ENCODE measurements at regions not wholly inside any gene's neighbourhood (a gene's known extent, or its start where the extent isn't known, plus 50 kb on each side); places are given as distances from the start of the nearest gene placed in this dataset.

- TF ChIP-seq CTCF (IDR thresholded peaks at IDR 0.05; ENCODE audit: insufficient read depth, low read depth, low read length) = no peak
- Histone ChIP-seq H3K27me3 (ENCODE audit: control insufficient read depth, insufficient read depth, low read length) (no peaks in the 10 kb centered on the region), H3K4me3 (ENCODE audit: low read depth, low read length) (no peak overlapping the region), H3K36me3 (ENCODE audit: control insufficient read depth, insufficient read depth, low read length) (no peaks in the 10 kb centered on the region)
- DNase-seq (ENCODE audit: low read depth) = no peak
- POLR2A ChIA-PET = no interaction called here
- CTCF ChIA-PET = no interaction called here
These were observed 451.7 kb downstream of the SIPA1L2 start for GRCh38 chr1:232178191-232178590.

- Histone ChIP-seq H3K27me3 (ENCODE audit: control insufficient read depth, insufficient read depth, low read length) (no peaks in the 10 kb centered on the region), H3K36me3 (ENCODE audit: control insufficient read depth, insufficient read depth, low read length) (no peaks in the 10 kb centered on the region), H3K4me3 (ENCODE audit: low read depth, low read length) (no peak overlapping the region)
- no peak for TF ChIP-seq CTCF (IDR thresholded peaks at IDR 0.05; ENCODE audit: insufficient read depth, low read depth, low read length)
- ChIA-PET POLR2A (no interaction called here), CTCF (no interaction called here)
- no peak for DNase-seq (ENCODE audit: low read depth)
These were observed 452.5 kb downstream of the SIPA1L2 start for GRCh38 chr1:232177438-232177837.

- H3K27me3 ChIP-seq (ENCODE audit: control insufficient read depth, insufficient read depth, low read length) = no peaks in the 10 kb centered on the region
- no peak for DNase-seq (ENCODE audit: low read depth)
- ChIA-PET CTCF (no interaction called here), POLR2A (no interaction called here)
- H3K4me3 ChIP-seq (ENCODE audit: low read depth, low read length) = no peak overlapping the region
- no peak for TF ChIP-seq CTCF (IDR thresholded peaks at IDR 0.05; ENCODE audit: insufficient read depth, low read depth, low read length)
- no peaks in the 10 kb centered on the region for H3K36me3 ChIP-seq (ENCODE audit: control insufficient read depth, insufficient read depth, low read length)
These were observed 453.7 kb downstream of the SIPA1L2 start for GRCh38 chr1:232176222-232176621.

GRCh38 chr1:232174306-232174705, 455.6 kb downstream of the SIPA1L2 start:
- no peak for TF ChIP-seq CTCF (IDR thresholded peaks at IDR 0.05; ENCODE audit: insufficient read depth, low read depth, low read length)
- no peaks in the 10 kb centered on the region for H3K36me3 ChIP-seq (ENCODE audit: control insufficient read depth, insufficient read depth, low read length)
- no peak overlapping the region for H3K4me3 ChIP-seq (ENCODE audit: low read depth, low read length)
- POLR2A ChIA-PET = no interaction called here
- H3K27me3 ChIP-seq (ENCODE audit: control insufficient read depth, insufficient read depth, low read length) = no peaks in the 10 kb centered on the region; the same call in 1 of the 2 replicates
- no peak for DNase-seq (ENCODE audit: low read depth)
- CTCF ChIA-PET = no interaction called here

- DNase-seq (ENCODE audit: low read depth) = no peak
- no peak for TF ChIP-seq CTCF (IDR thresholded peaks at IDR 0.05; ENCODE audit: insufficient read depth, low read depth, low read length)
- Histone ChIP-seq H3K36me3 (ENCODE audit: control insufficient read depth, insufficient read depth, low read length) (no peaks in the 10 kb centered on the region), H3K4me3 (ENCODE audit: low read depth, low read length) (no peak overlapping the region), H3K27me3 (ENCODE audit: control insufficient read depth, insufficient read depth, low read length) (no peaks in the 10 kb centered on the region; the same call in 1 of the 2 replicates)
- ChIA-PET POLR2A (no interaction called here), CTCF (no interaction called here)
These were observed 457.4 kb downstream of the SIPA1L2 start for GRCh38 chr1:232172563-232172962.
